Thoracic aorta (tissue), 2 donors: ENCODE measurements at regions not wholly inside any gene's neighbourhood (a gene's known extent, or its start where the extent isn't known, plus 50 kb on each side); places are given as distances from the start of the nearest gene placed in this dataset.

Experiments
- ATAC-seq: fragments of 150-250 bp; one replicate; pipeline ENCODE4 v1.8.0; 2017; ENCODE audit warnings: low read depth; ENCODE audit not compliant: insufficient number of reproducible peaks, low FRiP score
- DNase-seq: peaks from one replicate; pipeline ENCODE4 v3.0.0-alpha.2; 2020; ENCODE audit warnings: low spot score
- H3K27ac ChIP-seq, 2 donors: fragments of 200-600 bp; sonication (generic); 1 replicate in 1 of 2; 2 replicates in 1 of 2; pipeline ENCODE4 v1.5.1; 2016; ENCODE audit warnings: mild to moderate bottlenecking in 2 of 2, moderate library complexity in 2 of 2
- H3K27me3 ChIP-seq: fragments of 200-600 bp; sonication (generic); replicated peaks from 2 replicates; pipeline ENCODE4 v1.6.0; 2016; ENCODE audit warnings: mild to moderate bottlenecking; ENCODE audit not compliant: insufficient read depth
- H3K36me3 ChIP-seq: fragments of 200-600 bp; sonication (generic); one replicate; pipeline ENCODE4 v1.5.1; 2016
- H3K4me1 ChIP-seq, 2 donors: fragments of 200-600 bp; sonication (generic); 1 replicate in 1 of 2; 2 replicates in 1 of 2; pipeline versions ENCODE4 v1.5.1 to v1.6.0; 2016; ENCODE audit warnings: low read depth in 2 of 2, mild to moderate bottlenecking in 1 of 2; ENCODE audit not compliant: control insufficient read depth in 1 of 2
- H3K4me3 ChIP-seq: fragments of 200-600 bp; sonication (generic); 2 replicates; pipeline ENCODE4 v1.5.1; 2016; ENCODE audit warnings: mild to moderate bottlenecking
- H3K9me3 ChIP-seq: fragments of 200-600 bp; sonication (generic); 2 replicates; pipeline ENCODE4 v1.5.1; 2016
- CTCF ChIP-seq: fragments of 200-600 bp; sonication (generic); IDR thresholded peaks from one replicate; pipeline ENCODE4 v1.5.1; 2019; ENCODE audit warnings: antibody characterized with exemption

- Histone ChIP-seq H3K4me3 (no peak overlapping the region), H3K27ac (no peak overlapping the region), H3K27me3 (no peaks in the 10 kb centered on the region), H3K4me1 (no peaks in the 10 kb centered on the region), H3K36me3 (no peaks in the 10 kb centered on the region), H3K9me3 (no peaks in the 10 kb centered on the region)
- no peak for TF ChIP-seq CTCF
- DNase-seq (no peak), ATAC-seq (no peak)
These were observed 70.1 kb upstream of the KRR1 start for GRCh38 chr12:75581515-75581914.

GRCh38 chr12:75579552-75579951, 68.1 kb upstream of the KRR1 start:
- no peaks in the 10 kb centered on the region for H3K9me3 ChIP-seq
- DNase-seq (no peak), ATAC-seq (no peak)
- no peaks in the 10 kb centered on the region for H3K4me1 ChIP-seq
- H3K27me3 ChIP-seq: no peaks in the 10 kb centered on the region
- H3K27ac ChIP-seq: no peak overlapping the region
- TF ChIP-seq CTCF: no peak
- no peaks in the 10 kb centered on the region for H3K36me3 ChIP-seq
- no peak overlapping the region for H3K4me3 ChIP-seq

- DNase-seq (no peak), ATAC-seq (no peak)
- H3K9me3 ChIP-seq: no peaks in the 10 kb centered on the region
- no peak overlapping the region for H3K4me3 ChIP-seq
- no peak for TF ChIP-seq CTCF
- no peak overlapping the region for H3K27ac ChIP-seq
- no peaks in the 10 kb centered on the region for H3K4me1 ChIP-seq
- no peaks in the 10 kb centered on the region for H3K27me3 ChIP-seq
- H3K36me3 ChIP-seq: no peaks in the 10 kb centered on the region
These were observed 67.1 kb upstream of the KRR1 start for GRCh38 chr12:75578546-75578945.

GRCh38 chr12:75577812-75578211, 66.4 kb upstream of the KRR1 start:
- no peak for TF ChIP-seq CTCF
- Histone ChIP-seq H3K4me3 (no peak overlapping the region), H3K4me1 (no peaks in the 10 kb centered on the region), H3K36me3 (no peaks in the 10 kb centered on the region), H3K27ac (no peak overlapping the region), H3K9me3 (no peaks in the 10 kb centered on the region), H3K27me3 (no peaks in the 10 kb centered on the region)
- DNase-seq (no peak), ATAC-seq (no peak)

- TF ChIP-seq CTCF: no peak
- H3K4me1 ChIP-seq: peaks cover 0 to 10% of the 10 kb centered on the region in 2 donors
- no peak for ATAC-seq
- H3K9me3 ChIP-seq: no peaks in the 10 kb centered on the region
- H3K4me3 ChIP-seq: no peak overlapping the region
- no peaks in the 10 kb centered on the region for H3K27me3 ChIP-seq
- DNase-seq: no peak
- no peak overlapping the region for H3K27ac ChIP-seq
- no peaks in the 10 kb centered on the region for H3K36me3 ChIP-seq
These were observed 60.3 kb upstream of the KRR1 start for GRCh38 chr12:75571656-75572205.
